ENCODE measurements at regions not wholly inside any gene's neighbourhood (a gene's known extent, or its start where the extent isn't known, plus 50 kb on each side); places are given as distances from the start of the nearest gene placed in this dataset.
"Not testable (repeated sequence)": the region's sequence is repeated elsewhere in the genome, so short reads cannot be mapped to it uniquely, and the experiment has no call there.

GRCh38 chr7:84895563-84895962 is 291.3 kb downstream of the SEMA3D start:
- H3K27ac ChIP-seq (ENCODE audit: low read depth, low read length) = no peak overlapping the region
- no peak overlapping the region for H3K4me3 ChIP-seq (ENCODE audit: low read depth, low read length)
- ChIA-PET CTCF (no interaction called here), POLR2A (no interaction called here)
- TF ChIP-seq CTCF (IDR thresholded peaks at IDR 0.05; ENCODE audit: low read depth, low read length) = no peak
- no peak for DNase-seq (ENCODE audit: low read depth, low spot score)
- no peaks in the 10 kb centered on the region for H3K27me3 ChIP-seq (ENCODE audit: control insufficient read depth, insufficient read depth, low read length)
- H3K9me3 ChIP-seq (ENCODE audit: control insufficient read depth, insufficient read depth, low read length) = no peaks in the 10 kb centered on the region

DNA sequence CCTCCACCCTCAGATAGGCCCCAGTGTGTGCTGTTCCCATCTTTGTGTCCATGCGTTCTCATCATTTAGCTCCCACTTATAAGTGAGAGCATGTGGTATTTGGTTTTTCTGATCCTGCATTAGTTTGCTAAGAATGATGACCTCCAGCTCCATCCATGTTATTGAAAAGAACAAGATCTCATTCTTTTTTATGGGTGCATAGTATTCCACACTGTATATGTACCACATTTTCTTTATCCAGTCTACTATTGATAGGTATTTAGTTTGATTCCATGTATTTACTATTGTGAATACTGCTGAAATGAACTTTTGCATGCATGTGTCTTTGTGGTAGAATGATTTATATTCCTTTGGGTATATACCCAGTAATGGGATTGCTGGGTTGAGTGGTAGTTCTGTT is 303.3 kb downstream of the SEMA3D start:
- H3K9me3 ChIP-seq (ENCODE audit: control insufficient read depth, insufficient read depth, low read length); DNase-seq (ENCODE audit: low read depth, low spot score); CTCF ChIA-PET; H3K4me3 ChIP-seq (ENCODE audit: low read depth, low read length); H3K27ac ChIP-seq (ENCODE audit: low read depth, low read length); POLR2A ChIA-PET; H3K27me3 ChIP-seq (ENCODE audit: control insufficient read depth, insufficient read depth, low read length): not testable (repeated sequence)

DNA sequence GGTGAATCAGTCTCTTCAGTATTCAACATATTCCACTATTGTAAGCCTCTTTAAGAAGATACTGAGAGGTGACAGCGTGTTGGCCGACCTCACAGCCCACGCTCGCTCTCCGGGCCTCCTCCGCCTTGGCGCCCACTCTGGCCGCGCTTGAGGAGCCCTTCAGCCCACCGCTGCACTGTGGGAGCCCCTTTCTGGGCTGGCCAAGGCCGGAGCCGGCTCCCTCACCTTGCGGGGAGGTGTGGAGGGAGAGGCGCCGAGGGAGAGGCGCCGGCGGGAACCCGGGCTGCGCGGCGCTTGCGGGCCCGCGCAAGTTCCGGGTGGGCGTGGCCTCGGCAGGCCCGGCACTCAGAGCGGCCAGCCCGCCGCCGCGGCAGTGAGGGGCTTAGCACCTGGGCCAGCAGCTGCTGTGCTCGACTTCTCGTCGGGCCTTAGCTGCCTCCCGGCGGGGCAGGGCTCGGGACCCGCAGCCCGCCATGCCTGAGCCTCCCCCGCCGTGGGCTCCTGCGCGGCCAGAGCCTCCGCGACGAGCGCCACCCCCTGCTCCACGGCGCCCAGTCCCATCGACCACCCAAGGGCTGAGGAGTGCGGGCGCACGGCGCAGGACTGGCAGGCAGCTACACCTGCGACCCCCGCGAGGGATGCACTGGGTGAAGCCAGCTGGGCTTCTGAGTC is 306.4 kb downstream of the SEMA3D start:
- H3K27ac ChIP-seq (ENCODE audit: low read depth, low read length); CTCF ChIA-PET; POLR2A ChIA-PET; H3K4me3 ChIP-seq (ENCODE audit: low read depth, low read length); DNase-seq (ENCODE audit: low read depth, low spot score); H3K9me3 ChIP-seq (ENCODE audit: control insufficient read depth, insufficient read depth, low read length); H3K27me3 ChIP-seq (ENCODE audit: control insufficient read depth, insufficient read depth, low read length): not testable (repeated sequence)

- DNase-seq (ENCODE audit: low read depth, low spot score) = no peak
- Histone ChIP-seq H3K27me3 (ENCODE audit: control insufficient read depth, insufficient read depth, low read length) (no peaks in the 10 kb centered on the region), H3K27ac (ENCODE audit: low read depth, low read length) (no peak overlapping the region), H3K4me3 (ENCODE audit: low read depth, low read length) (no peak overlapping the region), H3K9me3 (ENCODE audit: control insufficient read depth, insufficient read depth, low read length) (peaks cover 5% of the 10 kb centered on the region; the same call in 1 of the 2 replicates)
- POLR2A ChIA-PET = no interaction called here
- CTCF ChIA-PET = no interaction called here
- TF ChIP-seq CTCF (IDR thresholded peaks at IDR 0.05; ENCODE audit: low read depth, low read length) = no peak
Measured at GRCh38 chr7:84879570-84880325, 307.1 kb downstream of the SEMA3D start.

DNA sequence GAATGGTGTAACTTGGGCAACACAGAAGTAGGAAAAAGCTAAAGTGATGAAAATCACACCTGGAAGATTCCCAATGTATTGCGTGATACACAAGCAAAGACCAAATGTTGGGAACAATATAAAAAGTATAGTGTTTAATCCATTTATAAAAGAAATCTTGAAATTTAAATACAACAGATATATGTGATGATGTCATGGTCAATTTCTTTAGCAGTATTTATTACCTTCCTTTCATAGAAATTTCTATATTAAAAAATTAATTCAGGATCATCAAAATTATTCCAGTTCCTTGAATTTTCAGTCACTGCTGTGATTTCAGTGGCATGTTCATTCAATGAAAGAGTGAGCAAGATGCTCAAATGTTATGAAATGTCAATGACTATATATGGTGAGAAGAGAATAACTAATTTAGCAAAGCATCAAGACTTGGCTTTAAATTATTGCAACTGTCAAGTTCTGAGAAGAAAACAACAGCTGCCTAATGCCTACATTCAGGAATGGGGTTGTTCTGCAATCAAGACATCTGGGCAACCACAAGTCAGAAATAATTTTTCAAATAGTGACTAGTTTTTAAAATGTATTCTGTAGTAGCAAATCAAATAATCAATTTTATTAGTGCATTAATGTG is 308.8 kb downstream of the SEMA3D start:
- Histone ChIP-seq H3K4me3 (ENCODE audit: low read depth, low read length) (no peak overlapping the region), H3K27ac (ENCODE audit: low read depth, low read length) (no peak overlapping the region), H3K27me3 (ENCODE audit: control insufficient read depth, insufficient read depth, low read length) (no peaks in the 10 kb centered on the region), H3K9me3 (ENCODE audit: control insufficient read depth, insufficient read depth, low read length) (peaks cover 5% of the 10 kb centered on the region; the same call in 1 of the 2 replicates)
- TF ChIP-seq CTCF (IDR thresholded peaks at IDR 0.05; ENCODE audit: low read depth, low read length) = no peak
- no peak for DNase-seq (ENCODE audit: low read depth, low spot score)
- POLR2A ChIA-PET = no interaction called here
- CTCF ChIA-PET = no interaction called here

Data from AG04450 (cell line).